GM23338 (cell line): ENCODE measurements at regions not wholly inside any gene's neighbourhood (a gene's known extent, or its start where the extent isn't known, plus 50 kb on each side); places are given as distances from the start of the nearest gene placed in this dataset.

ENCODE experiments used
- CTCF ChIP-seq, 2 experiments: fragments of 200-600 bp in 1 of 2; sonication (generic) in 1 of 2; conservative IDR thresholded peaks; 2 replicates each; pipeline versions ENCODE4 v1.5.1 to v1.6.1; 2016 to 2017; ENCODE audit warnings: antibody characterized with exemption in 2 of 2, low read depth in 2 of 2, mild to moderate bottlenecking in 2 of 2, moderate library complexity in 1 of 2
- EZH2 ChIP-seq: fragments of 200-600 bp; sonication (generic); IDR thresholded peaks from one replicate; pipeline ENCODE4 v1.8.0; 2017; ENCODE audit warnings: antibody characterized with exemption, mild to moderate bottlenecking, low read depth; ENCODE audit not compliant: unreplicated experiment
- EZH2phosphoT487 ChIP-seq: fragments of 200-600 bp; sonication (generic); IDR thresholded peaks from one replicate; pipeline ENCODE4 v1.8.1; 2018; ENCODE audit warnings: antibody characterized with exemption; ENCODE audit not compliant: unreplicated experiment
- JUNB ChIP-seq: IDR thresholded peaks from one replicate; pipeline ENCODE4 v1.6.1; 2016; ENCODE audit warnings: antibody characterized with exemption; ENCODE audit not compliant: unreplicated experiment
- POLR2AphosphoS5 ChIP-seq: IDR thresholded peaks from 2 replicates; pipeline ENCODE4 v1.6.1; 2016; ENCODE audit warnings: antibody characterized with exemption, low read depth
- REST ChIP-seq: IDR thresholded peaks from one replicate; pipeline ENCODE4 v1.6.1; 2018; ENCODE audit warnings: antibody characterized with exemption; ENCODE audit not compliant: unreplicated experiment
- TF ChIP-seq, protein P1 (sequence below): fragments of 250-450 bp; sonication (Bioruptor Pico); IDR thresholded peaks from 2 replicates; pipeline ENCODE4 v1.5.0; 2020; ENCODE audit warnings: mild to moderate bottlenecking, moderate library complexity

DNA sequence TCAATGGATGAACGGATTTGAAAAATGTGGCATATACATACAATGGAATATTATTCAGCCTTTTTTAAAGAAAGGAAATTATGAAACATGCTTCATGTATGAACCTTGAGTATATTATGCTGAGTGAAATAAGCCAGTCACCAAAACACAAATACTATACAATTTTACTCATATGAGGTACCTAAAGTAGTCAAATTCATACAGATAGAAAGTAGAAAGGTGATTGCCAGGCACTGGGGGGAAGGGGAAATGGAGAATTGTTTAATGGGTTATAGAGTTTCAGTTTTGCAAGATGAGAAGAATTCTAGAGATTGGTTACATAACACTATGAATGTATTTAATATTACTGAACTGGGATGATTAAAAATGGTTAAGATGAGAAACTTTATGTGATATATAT, 171.4 kb downstream of the TMTC3 start:
- TF ChIP-seq EZH2phosphoT487: no peak
- no peak for TF ChIP-seq CTCF (conservative IDR thresholded peaks at IDR 0.05; ENCODE audit: low read depth in 2 of 2)
- TF ChIP-seq EZH2: no peak
- TF ChIP-seq REST: no peak
- no peak for TF ChIP-seq POLR2AphosphoS5
- TF ChIP-seq JUNB: no peak
- TF ChIP-seq, protein P1, sequence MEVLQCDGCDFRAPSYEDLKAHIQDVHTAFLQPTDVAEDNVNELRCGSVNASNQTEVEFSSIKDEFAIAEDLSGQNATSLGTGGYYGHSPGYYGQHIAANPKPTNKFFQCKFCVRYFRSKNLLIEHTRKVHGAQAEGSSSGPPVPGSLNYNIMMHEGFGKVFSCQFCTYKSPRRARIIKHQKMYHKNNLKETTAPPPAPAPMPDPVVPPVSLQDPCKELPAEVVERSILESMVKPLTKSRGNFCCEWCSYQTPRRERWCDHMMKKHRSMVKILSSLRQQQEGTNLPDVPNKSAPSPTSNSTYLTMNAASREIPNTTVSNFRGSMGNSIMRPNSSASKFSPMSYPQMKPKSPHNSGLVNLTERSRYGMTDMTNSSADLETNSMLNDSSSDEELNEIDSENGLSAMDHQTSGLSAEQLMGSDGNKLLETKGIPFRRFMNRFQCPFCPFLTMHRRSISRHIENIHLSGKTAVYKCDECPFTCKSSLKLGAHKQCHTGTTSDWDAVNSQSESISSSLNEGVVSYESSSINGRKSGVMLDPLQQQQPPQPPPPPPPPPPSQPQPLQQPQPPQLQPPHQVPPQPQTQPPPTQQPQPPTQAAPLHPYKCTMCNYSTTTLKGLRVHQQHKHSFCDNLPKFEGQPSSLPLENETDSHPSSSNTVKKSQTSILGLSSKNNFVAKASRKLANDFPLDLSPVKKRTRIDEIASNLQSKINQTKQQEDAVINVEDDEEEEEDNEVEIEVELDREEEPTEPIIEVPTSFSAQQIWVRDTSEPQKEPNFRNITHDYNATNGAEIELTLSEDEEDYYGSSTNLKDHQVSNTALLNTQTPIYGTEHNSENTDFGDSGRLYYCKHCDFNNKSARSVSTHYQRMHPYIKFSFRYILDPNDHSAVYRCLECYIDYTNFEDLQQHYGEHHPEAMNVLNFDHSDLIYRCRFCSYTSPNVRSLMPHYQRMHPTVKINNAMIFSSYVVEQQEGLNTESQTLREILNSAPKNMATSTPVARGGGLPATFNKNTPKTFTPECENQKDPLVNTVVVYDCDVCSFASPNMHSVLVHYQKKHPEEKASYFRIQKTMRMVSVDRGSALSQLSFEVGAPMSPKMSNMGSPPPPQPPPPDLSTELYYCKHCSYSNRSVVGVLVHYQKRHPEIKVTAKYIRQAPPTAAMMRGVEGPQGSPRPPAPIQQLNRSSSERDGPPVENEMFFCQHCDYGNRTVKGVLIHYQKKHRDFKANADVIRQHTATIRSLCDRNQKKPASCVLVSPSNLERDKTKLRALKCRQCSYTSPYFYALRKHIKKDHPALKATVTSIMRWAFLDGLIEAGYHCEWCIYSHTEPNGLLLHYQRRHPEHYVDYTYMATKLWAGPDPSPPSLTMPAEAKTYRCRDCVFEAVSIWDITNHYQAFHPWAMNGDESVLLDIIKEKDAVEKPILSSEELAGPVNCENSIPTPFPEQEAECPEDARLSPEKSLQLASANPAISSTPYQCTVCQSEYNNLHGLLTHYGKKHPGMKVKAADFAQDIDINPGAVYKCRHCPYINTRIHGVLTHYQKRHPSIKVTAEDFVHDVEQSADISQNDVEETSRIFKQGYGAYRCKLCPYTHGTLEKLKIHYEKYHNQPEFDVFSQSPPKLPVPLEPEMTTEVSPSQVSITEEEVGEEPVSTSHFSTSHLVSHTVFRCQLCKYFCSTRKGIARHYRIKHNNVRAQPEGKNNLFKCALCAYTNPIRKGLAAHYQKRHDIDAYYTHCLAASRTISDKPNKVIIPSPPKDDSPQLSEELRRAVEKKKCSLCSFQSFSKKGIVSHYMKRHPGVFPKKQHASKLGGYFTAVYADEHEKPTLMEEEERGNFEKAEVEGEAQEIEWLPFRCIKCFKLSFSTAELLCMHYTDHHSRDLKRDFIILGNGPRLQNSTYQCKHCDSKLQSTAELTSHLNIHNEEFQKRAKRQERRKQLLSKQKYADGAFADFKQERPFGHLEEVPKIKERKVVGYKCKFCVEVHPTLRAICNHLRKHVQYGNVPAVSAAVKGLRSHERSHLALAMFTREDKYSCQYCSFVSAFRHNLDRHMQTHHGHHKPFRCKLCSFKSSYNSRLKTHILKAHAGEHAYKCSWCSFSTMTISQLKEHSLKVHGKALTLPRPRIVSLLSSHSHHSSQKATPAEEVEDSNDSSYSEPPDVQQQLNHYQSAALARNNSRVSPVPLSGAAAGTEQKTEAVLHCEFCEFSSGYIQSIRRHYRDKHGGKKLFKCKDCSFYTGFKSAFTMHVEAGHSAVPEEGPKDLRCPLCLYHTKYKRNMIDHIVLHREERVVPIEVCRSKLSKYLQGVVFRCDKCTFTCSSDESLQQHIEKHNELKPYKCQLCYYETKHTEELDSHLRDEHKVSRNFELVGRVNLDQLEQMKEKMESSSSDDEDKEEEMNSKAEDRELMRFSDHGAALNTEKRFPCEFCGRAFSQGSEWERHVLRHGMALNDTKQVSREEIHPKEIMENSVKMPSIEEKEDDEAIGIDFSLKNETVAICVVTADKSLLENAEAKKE (CRISPR knock-in tag): no peak
